MM.1S (cell line): ENCODE measurements at regions not wholly inside any gene's neighbourhood (a gene's known extent, or its start where the extent isn't known, plus 50 kb on each side); places are given as distances from the start of the nearest gene placed in this dataset.

ENCODE experiments used
- DNase-seq: peaks from one replicate; pipeline ENCODE4 v3.0.0-alpha.2; 2015
- H2AFZ ChIP-seq: fragments of 300-600 bp; sonication (generic); 2 replicates; pipeline ENCODE4 v1.6.0; 2016; ENCODE audit warnings: antibody characterized with exemption, low read length
- H3F3A ChIP-seq: fragments of 300-600 bp; sonication (generic); 2 replicates; pipeline ENCODE4 v1.6.1; 2016; ENCODE audit warnings: mild to moderate bottlenecking, antibody characterized with exemption, low read length, moderate library complexity, mixed read lengths; ENCODE audit not compliant: insufficient read depth
- H3K27ac ChIP-seq: fragments of 300-600 bp; sonication (generic); 2 replicates; pipeline ENCODE4 v1.5.1; 2016; ENCODE audit warnings: mild to moderate bottlenecking, low read length
- H3K27me3 ChIP-seq: fragments of 300-600 bp; sonication (generic); replicated peaks from 2 replicates; pipeline ENCODE4 v1.6.0; 2016; ENCODE audit warnings: low read length; ENCODE audit not compliant: insufficient read depth
- H3K36me3 ChIP-seq: fragments of 300-600 bp; sonication (generic); replicated peaks from 2 replicates; pipeline ENCODE4 v1.6.1; 2016; ENCODE audit warnings: mild to moderate bottlenecking, low read length, mixed read lengths; ENCODE audit not compliant: insufficient read depth
- H3K4me1 ChIP-seq: fragments of 300-600 bp; sonication (generic); 2 replicates; pipeline ENCODE4 v1.6.1; 2016; ENCODE audit warnings: low read length, mixed read lengths
- H3K4me2 ChIP-seq: fragments of 300-600 bp; sonication (generic); 2 replicates; pipeline ENCODE4 v1.6.0; 2016; ENCODE audit warnings: low read depth, low read length
- H3K4me3 ChIP-seq: fragments of 300-600 bp; sonication (generic); 2 replicates; pipeline ENCODE4 v1.5.1; 2016; ENCODE audit warnings: low read length, mixed read lengths
- H3K79me2 ChIP-seq: fragments of 300-600 bp; sonication (generic); 2 replicates; pipeline ENCODE4 v1.6.1; 2016; ENCODE audit warnings: mixed run types, low read length, mixed read lengths
- H3K9ac ChIP-seq: fragments of 300-600 bp; sonication (generic); 2 replicates; pipeline ENCODE4 v1.6.1; 2016; ENCODE audit warnings: low read length, mixed read lengths
- H3K9me2 ChIP-seq: fragments of 300-600 bp; sonication (generic); replicated peaks from 2 replicates; pipeline ENCODE4 v1.6.1; 2016; ENCODE audit warnings: mild to moderate bottlenecking, low read length, mixed read lengths; ENCODE audit not compliant: insufficient read depth
- H3K9me3 ChIP-seq: fragments of 300-600 bp; sonication (generic); replicated peaks from 2 replicates; pipeline ENCODE4 v1.6.1; 2016; ENCODE audit warnings: mild to moderate bottlenecking, low read length, mixed read lengths; ENCODE audit not compliant: insufficient read depth
- H4K20me1 ChIP-seq: fragments of 300-600 bp; sonication (generic); 2 replicates; pipeline ENCODE4 v1.6.1; 2016; ENCODE audit warnings: mild to moderate bottlenecking, low read length, moderate library complexity, mixed read lengths; ENCODE audit not compliant: insufficient read depth
- CTCF ChIP-seq: fragments of 300-600 bp; sonication (generic); IDR thresholded peaks from 2 replicates; pipeline ENCODE4 v1.5.1; 2016; ENCODE audit warnings: antibody characterized with exemption, low read length, mixed read lengths
- EZH2 ChIP-seq: fragments of 300-600 bp; sonication (generic); optimal IDR thresholded peaks from 2 replicates; pipeline ENCODE3; 2017; ENCODE audit warnings: low read depth, mild to moderate bottlenecking, antibody characterized with exemption, low read length, mixed read lengths
- EZH2phosphoT487 ChIP-seq: fragments of 300-600 bp; sonication (generic); IDR thresholded peaks from 2 replicates; pipeline ENCODE4 v1.6.1; 2018; ENCODE audit warnings: antibody characterized with exemption, low read length

GRCh38 chr1:82091265-82091664 lies 290.5 kb downstream of the ADGRL2 start:
- no peak for DNase-seq
- Histone ChIP-seq H4K20me1 (no peaks in the 10 kb centered on the region), H3F3A (no peaks in the 10 kb centered on the region), H3K9me3 (no peaks in the 10 kb centered on the region), H3K4me3 (no peak overlapping the region), H3K27me3 (no peaks in the 10 kb centered on the region), H3K36me3 (no peaks in the 10 kb centered on the region), H3K27ac (no peak overlapping the region), H3K4me1 (no peaks in the 10 kb centered on the region), H3K9me2 (no peaks in the 10 kb centered on the region), H3K9ac (no peak overlapping the region), H3K4me2 (no peak overlapping the region), H3K79me2 (no peaks in the 10 kb centered on the region), H2AFZ (no peak overlapping the region)
- no peak for TF ChIP-seq EZH2
- no peak for TF ChIP-seq EZH2phosphoT487
- TF ChIP-seq CTCF, result no peak

- Histone ChIP-seq H3K4me2 (no peak overlapping the region), H3K9me2 (no peaks in the 10 kb centered on the region), H4K20me1 (no peaks in the 10 kb centered on the region), H3F3A (no peaks in the 10 kb centered on the region), H3K27ac (no peak overlapping the region), H3K4me1 (no peaks in the 10 kb centered on the region), H3K36me3 (no peaks in the 10 kb centered on the region), H3K9me3 (no peaks in the 10 kb centered on the region), H3K79me2 (no peaks in the 10 kb centered on the region), H2AFZ (no peak overlapping the region), H3K9ac (no peak overlapping the region), H3K4me3 (no peak overlapping the region), H3K27me3 (no peaks in the 10 kb centered on the region)
- no peak for DNase-seq
- TF ChIP-seq EZH2 (no peak), CTCF (peak; percentile 22; the same call in 1 of the 2 replicates)
Measured at GRCh38 chr1:82090104-82090503, 289.4 kb downstream of the ADGRL2 start.

GRCh38 chr1:82086739-82087138 lies 286.0 kb downstream of the ADGRL2 start:
- H3K9me3 ChIP-seq, result no peaks in the 10 kb centered on the region
- H3K4me3 ChIP-seq, result no peak overlapping the region
- no peaks in the 10 kb centered on the region for H3K27me3 ChIP-seq
- no peak overlapping the region for H3K27ac ChIP-seq
- no peak for DNase-seq
- no peak overlapping the region for H3K4me2 ChIP-seq
- no peaks in the 10 kb centered on the region for H3K36me3 ChIP-seq
- no peak overlapping the region for H3K9ac ChIP-seq
- H3K4me1 ChIP-seq, result no peaks in the 10 kb centered on the region
- H3K9me2 ChIP-seq, result no peaks in the 10 kb centered on the region
- no peaks in the 10 kb centered on the region for H4K20me1 ChIP-seq
- no peaks in the 10 kb centered on the region for H3F3A ChIP-seq
- H3K79me2 ChIP-seq, result no peaks in the 10 kb centered on the region
- TF ChIP-seq EZH2 (no peak), CTCF (no peak), EZH2phosphoT487 (no peak)
- H2AFZ ChIP-seq, result no peak overlapping the region
